ENCODE measurements at regions not wholly inside any gene's neighbourhood (a gene's known extent, or its start where the extent isn't known, plus 50 kb on each side); places are given as distances from the start of the nearest gene placed in this dataset.

- Mint-ChIP-seq H3K4me1 (ENCODE audit: low read depth) (no peaks in the 10 kb centered on the region), H3K27me3 (ENCODE audit: low read depth) (peaks cover 1% of the 10 kb centered on the region), H3K4me3 (no peak overlapping the region), H3K36me3 (ENCODE audit: insufficient read depth) (no peaks in the 10 kb centered on the region), H3K9me3 (no peaks in the 10 kb centered on the region)
- ATAC-seq (no peak), DNase-seq (no peak)
Observed at GRCh38 chr3:132378-132777, 64.2 kb upstream of the CHL1 start.

- H3K9me3 Mint-ChIP-seq = no peaks in the 10 kb centered on the region
Observed at GRCh38 chr3:132904-133303, 63.7 kb upstream of the CHL1 start.

DNA sequence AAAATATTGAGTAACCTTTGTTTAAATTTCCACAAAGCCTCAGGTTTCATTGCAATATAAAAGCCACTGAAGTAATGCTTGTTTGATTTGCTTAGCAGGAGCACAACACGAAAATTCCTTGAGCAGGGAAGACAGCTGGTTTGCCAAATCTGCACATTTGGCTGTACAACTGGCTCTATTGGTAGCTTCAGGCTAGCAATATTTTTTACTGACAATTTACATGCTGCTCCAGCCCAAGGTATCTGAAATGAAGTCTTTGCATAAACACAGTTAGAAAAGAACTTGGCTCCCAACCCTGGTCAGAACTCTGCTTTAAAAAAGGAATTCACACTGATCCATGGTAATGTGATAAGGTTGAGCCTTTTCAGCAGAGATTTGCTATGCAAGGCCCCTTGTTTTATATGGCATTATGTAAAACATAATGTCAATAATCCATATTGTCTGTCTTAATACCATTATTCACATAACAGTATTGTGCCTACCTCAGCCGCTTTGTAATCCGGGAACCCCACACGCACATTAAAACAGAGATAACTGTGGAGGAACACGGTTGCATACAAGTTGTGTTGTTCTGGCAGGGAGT is 55.7 kb upstream of the CHL1 start:
- no peak for ATAC-seq
- DNase-seq = no peak
- Mint-ChIP-seq H3K4me3 (no peak overlapping the region), H3K36me3 (ENCODE audit: insufficient read depth) (no peaks in the 10 kb centered on the region), H3K4me1 (ENCODE audit: low read depth) (no peaks in the 10 kb centered on the region), H3K9me3 (peaks cover 4% of the 10 kb centered on the region), H3K27me3 (ENCODE audit: low read depth) (peaks cover 1% of the 10 kb centered on the region)

More at GRCh38 chr3:132904-133303, 63.7 kb upstream of the CHL1 start:
- ATAC-seq (no peak), DNase-seq (no peak)
- Mint-ChIP-seq H3K4me3 (no peak overlapping the region), H3K4me1 (ENCODE audit: low read depth) (no peaks in the 10 kb centered on the region), H3K27me3 (ENCODE audit: low read depth) (peaks cover 1% of the 10 kb centered on the region), H3K36me3 (ENCODE audit: insufficient read depth) (no peaks in the 10 kb centered on the region)
